Right renal pelvis (tissue), 4 donors: ENCODE measurements at regions not wholly inside any gene's neighbourhood (a gene's known extent, or its start where the extent isn't known, plus 50 kb on each side); places are given as distances from the start of the nearest gene placed in this dataset.

Source experiments
- DNase-seq, 4 donors: peaks; one replicate each; pipeline ENCODE4 v3.0.0-alpha.2; 2013; ENCODE audit warnings: low read depth in 4 of 4, low spot score in 3 of 4, missing footprints in 1 of 4

DNA sequence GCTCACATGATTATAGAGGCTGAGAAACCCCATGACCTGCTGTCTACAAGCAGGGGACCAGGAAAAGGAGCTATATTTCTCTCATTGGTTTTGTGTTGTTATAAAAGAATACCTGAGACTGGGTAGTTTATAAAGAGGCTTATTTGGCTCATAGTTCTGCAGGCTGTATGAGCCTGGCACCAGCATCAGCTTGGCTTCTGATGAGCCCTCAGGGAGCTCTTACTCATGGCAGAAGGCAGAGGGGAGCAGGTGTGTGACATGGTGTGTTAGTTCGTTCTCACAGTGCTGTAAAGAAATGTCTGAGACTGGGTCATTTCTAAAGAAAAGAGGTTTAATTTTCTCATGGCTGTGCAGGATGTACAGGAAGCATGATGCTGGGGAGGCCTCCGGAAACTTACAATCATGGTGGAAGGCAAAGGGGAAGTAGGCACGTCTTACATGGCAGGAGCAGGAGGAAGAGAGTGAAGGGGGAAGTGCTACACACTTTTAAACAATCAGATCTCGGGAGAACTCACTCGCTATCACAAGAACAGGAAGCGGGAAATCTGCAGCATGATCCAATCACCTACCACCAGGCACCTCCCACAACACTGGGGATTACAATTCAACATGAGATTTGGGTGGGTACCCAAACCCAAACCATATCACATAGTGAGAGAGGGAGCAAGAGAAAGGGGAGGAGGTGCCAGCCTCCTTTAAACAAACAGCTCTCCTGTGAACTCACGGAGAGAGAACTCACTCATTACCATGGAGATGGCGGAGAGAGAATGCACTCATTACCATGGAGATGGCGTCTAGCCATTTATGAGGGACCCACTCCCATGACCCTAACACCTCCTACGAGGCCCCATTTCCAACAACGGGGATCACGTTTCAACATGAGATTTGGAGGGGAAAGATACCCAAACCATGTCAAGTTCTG, 133.4 kb downstream of the JCAD start:
- no peak for DNase-seq

DNA sequence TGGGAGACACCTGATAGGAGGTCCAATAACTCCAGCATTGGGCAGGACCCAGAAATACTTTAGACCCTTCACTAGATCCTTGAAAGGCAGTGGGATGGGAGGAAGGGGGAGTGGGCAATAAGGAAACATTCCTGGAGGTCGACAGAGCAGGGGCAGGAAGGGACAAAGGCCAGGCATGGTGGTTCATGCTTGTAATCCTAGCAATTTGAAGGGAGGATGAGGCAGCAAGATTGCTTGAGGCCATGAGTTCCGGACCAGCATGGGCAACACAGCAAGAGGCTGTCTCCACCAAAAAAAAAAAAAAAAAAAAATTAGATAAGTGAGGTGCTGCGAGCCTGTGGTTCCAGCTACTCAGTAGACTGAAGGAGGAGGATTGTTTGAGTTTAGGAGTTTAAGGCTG, 134.9 kb downstream of the JCAD start:
- DNase-seq: no peak

DNA sequence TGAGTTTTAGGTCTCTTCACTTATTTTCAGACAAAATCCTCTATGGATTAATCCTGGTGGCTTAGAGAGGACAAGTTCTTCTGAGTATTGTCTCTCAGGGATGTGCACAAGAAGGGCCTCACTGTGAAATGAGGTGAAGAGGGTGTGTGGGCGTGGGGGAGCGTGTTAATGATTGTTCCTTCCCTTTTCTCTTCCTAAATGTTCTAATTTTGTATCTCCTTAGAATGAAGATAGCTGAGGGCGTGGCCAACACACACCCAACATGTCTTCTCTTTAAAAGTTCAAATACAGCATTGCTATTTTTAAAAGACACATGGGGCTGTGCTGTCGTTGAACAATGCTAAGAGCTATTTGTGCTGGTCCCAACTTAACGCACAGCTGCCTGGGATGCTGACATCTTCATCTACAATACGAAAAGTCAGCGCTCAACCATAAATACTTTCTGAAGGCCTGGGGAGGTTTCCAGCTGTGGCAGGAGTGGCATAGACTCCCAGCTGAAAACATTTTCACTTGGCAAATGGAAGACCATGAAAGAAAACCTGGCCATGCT, 135.9 kb downstream of the JCAD start:
- no peak for DNase-seq

DNA sequence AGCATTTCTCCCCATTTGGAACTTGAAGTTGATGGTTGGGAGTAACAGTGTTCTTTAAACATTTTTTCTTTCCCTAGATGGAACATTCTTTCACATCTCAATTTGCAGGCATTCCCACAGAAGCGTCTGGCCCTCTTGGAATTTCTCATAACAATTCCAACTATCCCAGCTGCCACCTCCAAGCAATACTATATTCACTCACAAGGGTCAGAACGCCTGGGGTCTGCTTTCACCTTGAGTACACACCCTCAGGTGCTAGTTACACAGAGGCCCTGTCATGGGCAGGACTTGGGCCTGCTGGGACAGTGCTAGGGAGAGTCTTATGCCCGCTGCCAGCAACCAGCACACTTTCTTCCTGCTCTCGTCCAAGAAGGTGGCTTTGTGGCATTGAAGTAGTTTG, 136.5 kb downstream of the JCAD start:
- no peak for DNase-seq

DNA sequence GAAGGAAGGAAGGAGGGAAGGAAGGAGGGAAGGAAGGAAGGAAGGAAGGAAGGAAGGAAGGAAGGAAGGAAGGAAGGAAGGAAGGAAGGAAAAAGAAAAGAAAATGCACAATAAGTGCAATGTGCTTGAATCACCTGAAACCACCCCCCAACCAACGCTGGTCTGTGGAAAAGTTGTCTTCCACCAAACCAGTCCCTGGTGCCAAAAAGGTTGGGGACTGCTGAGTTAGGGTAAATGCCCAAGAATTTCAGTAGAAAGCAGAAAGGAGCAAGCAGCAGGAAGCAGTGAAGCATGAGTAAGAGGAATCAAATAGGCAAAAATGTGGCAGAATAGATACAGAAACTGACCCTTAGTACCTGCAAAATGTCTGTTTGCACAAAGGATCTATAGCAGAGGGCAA, 137.2 kb downstream of the JCAD start:
- no peak for DNase-seq

DNA sequence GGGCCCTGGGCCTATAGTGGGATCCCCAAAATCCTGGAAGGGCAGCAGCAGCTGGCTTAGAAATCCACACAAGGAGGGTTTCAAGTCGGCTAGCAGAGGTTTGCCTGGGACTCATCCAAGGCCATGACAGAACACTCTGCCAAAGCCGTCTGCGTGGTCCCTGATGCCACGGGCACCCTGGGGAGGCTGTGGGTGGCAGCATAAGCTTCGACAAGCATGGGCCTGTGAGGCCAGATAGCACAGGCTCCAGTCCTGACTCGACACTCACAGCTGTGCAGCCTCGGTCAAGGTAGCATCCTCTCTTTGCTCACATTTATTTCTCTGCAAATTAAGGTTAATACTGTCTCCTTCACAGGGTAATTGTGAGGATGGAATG, 138.3 kb downstream of the JCAD start:
- DNase-seq: no peak

DNA sequence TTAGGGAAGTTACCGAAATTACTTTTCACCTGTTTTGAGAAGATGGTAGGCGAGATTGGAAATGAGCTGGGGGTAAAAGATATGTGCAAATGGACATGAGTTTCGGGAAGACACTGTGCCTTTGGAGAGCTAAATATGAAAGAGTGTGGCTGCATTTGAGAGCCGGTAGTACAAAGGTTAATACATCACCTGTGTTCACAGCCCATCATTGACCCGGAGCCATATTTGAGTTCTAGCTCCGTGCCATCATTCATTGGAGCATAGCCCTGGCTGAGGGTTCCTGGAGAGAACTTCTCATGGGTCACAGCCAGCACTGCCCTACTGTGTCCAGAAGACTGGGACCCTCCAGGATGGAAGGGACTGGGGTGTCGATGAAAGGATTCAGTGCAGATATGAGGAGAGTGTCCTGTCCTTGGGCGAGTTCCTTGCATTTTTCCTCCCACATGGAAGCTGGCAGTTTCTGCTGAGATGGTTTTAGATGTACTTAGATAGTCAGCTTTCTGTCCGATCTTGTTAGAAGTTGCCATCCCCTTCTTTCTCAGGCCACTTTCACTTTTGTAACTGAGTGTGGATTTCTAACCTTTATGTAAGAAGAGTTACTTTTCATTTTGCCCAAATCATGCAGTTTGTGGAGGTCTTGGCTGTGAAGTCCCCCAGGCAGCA, 138.8 kb downstream of the JCAD start:
- no peak for DNase-seq

DNA sequence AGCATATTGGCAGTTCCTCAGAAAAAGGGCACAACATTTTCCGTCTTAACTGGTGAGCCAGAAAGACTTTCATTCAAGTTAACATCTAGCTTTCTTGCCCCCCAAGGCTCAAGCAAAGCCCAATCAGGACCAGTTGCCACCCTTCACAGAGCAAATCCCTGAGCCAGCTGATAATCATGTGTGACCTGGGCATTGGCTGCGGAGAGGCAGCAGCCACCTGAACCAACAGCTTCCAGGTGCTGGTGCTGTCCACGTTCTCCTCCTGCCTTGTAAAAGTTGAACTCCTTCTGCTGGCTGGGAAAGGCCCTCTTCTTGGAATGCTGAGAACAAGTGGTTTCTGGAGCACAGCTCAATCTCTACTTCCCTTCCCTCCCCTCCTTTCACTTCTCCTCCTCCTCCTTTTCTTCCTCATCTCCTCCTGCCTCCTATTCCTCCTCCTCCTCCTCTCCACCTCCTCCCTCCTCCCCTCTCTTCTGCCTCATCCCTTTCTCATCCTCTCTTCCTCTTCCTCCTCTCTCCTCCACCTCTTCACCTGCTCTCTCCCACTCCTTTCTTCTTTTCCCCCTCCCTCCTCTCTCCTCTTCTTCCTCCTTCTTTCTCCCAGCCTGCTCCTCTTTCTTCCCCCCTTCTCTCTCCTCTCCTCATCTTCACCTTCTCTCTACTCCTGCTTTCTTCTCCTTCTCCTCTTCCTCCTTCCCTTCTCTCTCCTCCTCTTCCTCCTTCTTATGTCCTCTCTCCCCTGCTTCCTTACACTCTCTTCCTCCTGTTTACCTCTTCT, 140.6 kb downstream of the JCAD start:
- DNase-seq: no peak

DNA sequence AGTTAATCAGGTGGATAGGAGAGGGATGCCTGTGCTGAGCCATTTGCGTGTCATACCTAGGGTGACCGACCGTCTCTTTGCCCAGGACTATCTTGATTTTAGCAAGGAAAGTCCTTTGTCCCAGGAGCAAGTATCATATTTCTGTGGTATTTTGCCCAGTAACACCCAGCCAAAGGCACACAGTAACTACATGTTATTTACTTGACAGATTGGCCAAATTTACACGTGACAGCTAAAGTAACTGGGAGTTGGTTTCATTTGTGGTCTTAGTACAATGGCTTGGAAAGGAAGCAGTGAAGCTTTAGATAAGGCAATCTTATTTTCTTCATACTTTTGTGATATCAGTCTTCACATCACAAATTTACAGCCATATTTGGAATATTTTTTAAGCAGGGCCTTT, 142.1 kb downstream of the JCAD start:
- DNase-seq: no peak

DNA sequence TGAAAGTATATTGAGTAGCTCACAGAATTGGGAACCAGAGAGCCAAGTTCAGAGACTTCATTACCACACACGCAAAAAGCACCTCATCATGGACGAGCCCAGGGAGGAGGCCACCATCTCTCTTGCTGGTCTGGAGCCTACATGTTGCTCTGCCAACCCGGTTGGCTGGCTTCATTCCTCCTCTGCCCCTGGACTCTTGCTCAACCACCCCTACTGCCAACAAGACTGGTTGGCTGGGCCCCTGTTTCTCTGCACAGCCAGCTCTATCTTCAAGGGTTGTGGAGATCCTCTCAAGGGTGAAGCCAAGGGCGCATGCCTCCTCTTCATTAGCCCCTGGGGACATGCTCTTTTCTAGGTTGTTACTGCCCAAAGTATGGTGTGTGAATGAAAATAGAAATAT, 142.7 kb downstream of the JCAD start:
- no peak for DNase-seq

DNA sequence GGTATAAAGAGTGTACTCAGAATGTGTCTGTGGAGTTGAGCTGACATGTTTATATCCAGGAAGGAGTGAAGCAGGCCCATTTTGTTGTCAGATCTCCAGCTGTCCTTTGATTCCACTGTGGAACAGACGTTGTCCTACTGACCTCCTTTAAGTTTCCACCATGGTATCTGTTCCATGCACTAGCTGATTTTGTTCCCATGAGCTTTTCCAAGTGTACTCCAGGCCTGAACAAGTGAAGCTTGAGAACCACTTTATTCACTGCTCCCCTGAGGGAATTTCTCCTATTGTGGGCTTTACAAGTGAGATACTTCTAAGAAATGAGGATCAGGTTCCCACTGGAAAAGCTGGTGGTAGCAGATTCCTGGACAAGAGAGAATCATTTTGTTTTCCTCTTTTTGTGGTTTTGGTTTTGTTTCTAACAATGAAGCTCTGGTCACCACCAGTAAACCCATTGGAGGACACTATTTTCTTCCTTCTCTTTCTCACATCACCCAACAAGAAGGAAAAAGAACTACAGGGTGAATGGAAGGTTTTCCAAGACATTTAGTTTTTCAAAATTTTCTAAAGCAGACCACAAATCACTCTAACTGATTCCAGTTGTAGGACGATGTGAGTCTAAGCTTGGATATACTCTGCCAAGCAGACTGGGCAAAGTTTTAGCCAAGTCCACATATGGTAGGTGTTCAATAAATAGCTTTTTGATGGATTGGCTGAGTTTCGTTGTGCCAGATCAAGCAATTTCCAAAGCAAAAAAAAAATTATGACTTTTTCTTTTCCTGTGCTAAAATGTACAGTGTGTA, 144.2 kb downstream of the JCAD start:
- no peak for DNase-seq

DNA sequence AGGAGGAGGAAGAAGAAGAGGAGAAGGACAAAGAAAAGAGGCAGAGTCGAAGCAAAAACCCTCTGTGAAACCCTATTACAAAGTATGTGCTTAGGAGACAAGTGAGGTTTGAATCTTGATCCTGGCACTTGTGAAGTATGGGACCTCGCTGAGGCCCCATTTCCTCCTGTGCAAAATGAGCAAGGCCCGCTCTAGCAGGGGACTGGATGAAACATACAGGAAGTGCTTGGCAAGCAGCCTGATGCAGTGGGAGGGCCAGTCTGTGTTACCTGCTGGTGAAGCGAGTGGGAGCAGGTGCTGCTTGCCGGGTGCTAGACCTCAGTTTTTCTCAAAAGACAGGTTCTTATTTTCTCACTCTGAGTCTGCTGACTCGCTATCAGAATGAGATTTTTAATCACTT, 150.4 kb downstream of the JCAD start:
- no peak for DNase-seq

DNA sequence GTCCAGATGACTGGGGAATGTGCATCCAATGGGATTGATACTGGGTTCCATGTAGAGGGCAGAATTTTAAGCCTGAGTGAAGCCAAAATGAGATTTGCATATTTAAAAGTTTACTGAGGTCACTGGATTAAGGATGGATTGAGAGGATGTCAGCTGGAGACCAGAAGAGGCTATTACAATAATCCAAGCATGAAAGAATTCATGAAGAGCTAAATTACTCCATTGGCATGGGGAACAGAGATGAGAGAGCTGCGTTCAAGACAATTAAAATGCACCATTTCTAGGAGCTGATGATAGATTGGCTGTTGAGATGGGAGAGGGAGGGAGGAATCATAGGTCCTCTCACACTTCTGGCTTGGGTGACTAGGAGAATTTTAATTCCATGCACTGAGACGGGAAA, 158.5 kb downstream of the JCAD start:
- DNase-seq: no peak

DNA sequence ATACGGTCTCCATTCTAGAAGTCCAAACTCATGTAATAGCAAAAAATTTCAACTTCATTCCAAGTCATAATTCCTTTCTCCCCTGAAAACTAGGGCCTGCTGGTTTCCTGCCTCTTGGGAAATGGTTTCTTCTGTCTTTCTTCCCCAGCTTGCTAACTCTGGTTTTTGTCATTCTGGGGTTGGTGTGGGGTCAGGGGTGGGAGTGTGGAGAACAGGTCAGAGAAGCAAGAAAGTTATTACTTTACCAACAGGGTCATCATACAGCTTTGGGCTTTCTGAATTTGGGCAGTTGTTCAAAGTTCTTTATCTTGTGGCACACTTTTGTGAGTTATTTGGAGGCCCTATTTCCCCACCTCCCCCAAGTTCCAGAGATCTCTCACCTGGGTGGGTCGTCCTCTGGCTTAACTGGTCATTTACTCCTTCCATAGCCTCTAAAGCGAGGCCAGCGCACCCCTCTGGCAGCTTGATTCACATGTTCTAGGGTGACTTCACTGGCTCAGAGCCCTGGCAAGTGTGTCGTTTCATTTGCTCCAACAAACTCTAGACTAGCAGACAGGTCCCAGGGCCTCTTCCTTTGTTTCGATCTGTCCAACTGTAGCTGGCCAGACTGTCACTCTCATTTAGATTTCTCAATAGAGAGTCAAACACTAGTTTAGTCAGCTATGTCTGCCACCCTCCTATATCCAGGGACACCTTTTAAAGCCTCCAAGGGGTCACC, 161.2 kb downstream of the JCAD start:
- no peak for DNase-seq

DNA sequence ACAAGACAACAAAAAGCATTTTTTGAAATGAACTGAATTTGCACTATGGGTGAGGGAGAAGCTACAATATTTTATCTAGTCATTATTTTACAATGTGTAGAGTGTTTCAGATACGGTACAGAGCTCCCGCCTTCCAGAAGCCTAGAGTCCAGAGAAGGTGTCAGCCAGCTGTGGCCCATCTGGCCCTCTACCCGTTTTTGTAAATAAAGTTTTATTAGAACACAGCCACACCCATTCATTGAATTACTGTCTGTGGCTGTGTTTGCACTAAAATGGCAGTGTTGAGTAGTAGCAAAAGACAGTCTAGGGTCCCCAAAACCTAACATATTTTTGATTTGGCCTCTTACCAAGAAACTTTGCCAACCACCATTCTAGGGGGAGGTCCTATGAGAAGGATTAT, 162.0 kb downstream of the JCAD start:
- DNase-seq: no peak

DNA sequence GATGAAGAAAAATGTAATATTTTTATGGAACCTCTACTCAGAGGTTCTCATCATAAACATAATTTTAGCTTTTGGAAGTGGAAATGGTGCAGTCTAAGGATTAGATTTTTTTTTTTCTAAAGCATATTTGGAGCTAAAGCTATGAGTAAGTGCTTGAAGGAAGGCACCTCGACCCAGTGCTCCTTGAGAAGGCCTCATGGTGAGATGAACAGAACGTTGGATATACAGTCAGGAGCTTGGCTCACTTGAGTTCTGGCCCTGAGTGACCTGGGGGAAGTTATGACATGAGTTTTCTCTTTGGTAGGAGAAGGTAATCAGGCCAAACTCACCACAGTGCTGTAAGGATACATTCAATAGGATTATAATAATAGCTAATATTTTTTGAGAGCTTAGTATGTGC, 163.3 kb downstream of the JCAD start:
- DNase-seq: no peak

DNA sequence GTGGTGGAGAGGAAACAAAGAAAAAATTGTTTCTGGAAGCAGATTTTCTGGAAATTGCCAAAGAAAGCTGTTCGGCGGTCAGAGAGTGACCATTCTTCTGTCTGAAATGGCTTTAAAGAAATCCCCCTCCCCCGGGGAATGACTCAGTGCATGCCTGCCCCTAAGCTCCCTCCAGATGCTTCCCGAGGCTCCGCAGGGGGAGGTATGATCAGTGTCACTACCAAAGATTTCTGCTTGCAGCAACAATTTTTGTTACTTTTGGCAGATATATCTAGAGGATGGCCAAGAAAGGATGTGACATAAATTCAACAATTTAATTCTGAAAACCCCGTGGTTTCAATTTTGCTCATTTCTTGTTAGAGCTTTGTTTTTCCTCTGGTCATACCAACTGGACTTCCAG, 163.9 kb downstream of the JCAD start:
- peak in 1 of 4 donors; percentile 49 for DNase-seq

DNA sequence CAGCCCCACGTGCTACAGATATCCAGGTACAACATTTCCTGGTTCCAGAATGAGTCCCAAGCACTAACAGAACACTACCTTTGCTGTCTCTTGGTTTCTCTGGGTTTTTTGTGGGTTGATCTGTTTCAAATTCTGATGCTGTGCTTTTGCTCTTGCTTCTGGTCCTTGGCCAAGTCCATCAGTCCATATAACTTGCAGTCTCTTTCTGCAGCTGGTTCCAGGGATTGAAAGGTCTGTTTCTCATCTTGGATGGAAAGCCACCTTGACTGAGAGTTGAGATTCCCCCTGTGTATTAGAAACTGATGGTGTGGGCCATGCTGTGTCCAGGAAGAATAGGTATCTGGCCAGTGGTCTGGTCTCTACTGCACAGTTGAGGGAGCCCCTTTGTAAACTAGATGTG, 171.1 kb downstream of the JCAD start:
- DNase-seq: no peak

DNA sequence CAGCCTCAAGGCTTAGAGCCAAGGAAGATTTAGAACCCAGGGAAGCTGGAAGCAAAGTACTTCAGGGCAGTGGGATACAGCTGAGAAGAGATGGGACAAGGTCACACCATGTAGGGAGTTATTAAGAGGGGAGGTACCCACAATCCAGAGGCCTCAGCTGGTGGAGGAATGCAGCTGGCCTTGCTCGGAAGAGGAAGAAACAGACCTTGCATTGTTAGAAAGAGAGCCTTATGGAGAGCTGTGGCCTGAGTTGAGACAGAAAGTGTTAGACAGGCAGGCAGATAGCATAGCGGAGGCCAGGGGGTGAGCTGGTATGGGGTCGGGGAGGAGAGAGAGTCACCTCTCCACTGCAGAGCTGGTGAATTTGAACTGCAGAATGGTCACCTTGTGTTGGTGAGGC, 173.1 kb downstream of the JCAD start:
- DNase-seq: no peak

DNA sequence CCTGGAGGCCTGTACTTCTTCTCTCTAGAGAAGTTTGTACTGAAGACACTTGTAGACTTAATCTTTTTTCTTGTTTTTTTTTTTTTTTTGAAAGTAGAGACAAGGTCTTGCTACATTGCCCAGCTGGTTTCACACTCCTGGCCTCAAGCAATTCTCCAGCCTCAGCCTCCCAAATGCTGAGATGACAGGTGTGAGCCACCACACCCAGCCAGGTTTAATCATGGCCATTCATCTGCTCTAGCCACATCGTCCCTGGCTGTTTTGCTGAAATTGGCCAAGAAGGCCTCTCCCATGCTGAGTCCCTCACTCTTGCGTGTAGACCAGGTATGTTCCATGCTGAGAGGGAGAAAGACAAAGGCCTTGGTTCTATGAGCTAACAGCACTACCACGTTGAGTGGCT, 176.2 kb downstream of the JCAD start:
- DNase-seq: no peak
